Activated CD4-positive, CD25-positive, alpha-beta regulatory T cell treated with anti-CD3 and anti-CD28 coated beads, Interleukin-2, amount 50 U/mL, for 72 hours (primary cell): ENCODE measurements at regions not wholly inside any gene's neighbourhood (a gene's known extent, or its start where the extent isn't known, plus 50 kb on each side); places are given as distances from the start of the nearest gene placed in this dataset.

Experiments
- DNase-seq: peaks from one replicate; pipeline ENCODE4 v3.0.0; 2021

GRCh38 chr9:7286101-7286500 lies 513.5 kb downstream of the DMAC1 start:
- DNase-seq, result no peak

GRCh38 chr9:7285199-7285598 lies 514.4 kb downstream of the DMAC1 start:
- DNase-seq, result no peak

GRCh38 chr9:7284517-7284916 lies 515.1 kb downstream of the DMAC1 start:
- no peak for DNase-seq

GRCh38 chr9:7284117-7284516 lies 515.5 kb downstream of the DMAC1 start:
- no peak for DNase-seq

GRCh38 chr9:7273575-7273974 lies 515.8 kb downstream of the KDM4C start:
- DNase-seq, result no peak

GRCh38 chr9:7266911-7267595 lies 509.3 kb downstream of the KDM4C start:
- DNase-seq, result no peak

GRCh38 chr9:7265181-7265580 lies 507.4 kb downstream of the KDM4C start:
- no peak for DNase-seq

- DNase-seq, result no peak
Measured at GRCh38 chr9:7259544-7260241, 501.9 kb downstream of the KDM4C start.

- no peak for DNase-seq
Measured at GRCh38 chr9:7258688-7259396, 501.1 kb downstream of the KDM4C start.

GRCh38 chr9:7246917-7247522 lies 489.2 kb downstream of the KDM4C start:
- no peak for DNase-seq

GRCh38 chr9:7245976-7246580 lies 488.3 kb downstream of the KDM4C start:
- DNase-seq, result no peak

GRCh38 chr9:7243838-7244237 lies 486.1 kb downstream of the KDM4C start:
- no peak for DNase-seq

GRCh38 chr9:7242126-7242525 lies 484.4 kb downstream of the KDM4C start:
- no peak for DNase-seq

- no peak for DNase-seq
Measured at GRCh38 chr9:7241694-7242093, 483.9 kb downstream of the KDM4C start.

GRCh38 chr9:7240569-7241311 lies 483.0 kb downstream of the KDM4C start:
- DNase-seq, result no peak

- DNase-seq, result no peak
Measured at GRCh38 chr9:7239708-7240107, 481.9 kb downstream of the KDM4C start.

GRCh38 chr9:7238247-7238637 lies 480.5 kb downstream of the KDM4C start:
- no peak for DNase-seq

GRCh38 chr9:7237473-7238246 lies 479.9 kb downstream of the KDM4C start:
- DNase-seq, result no peak

- no peak for DNase-seq
Measured at GRCh38 chr9:7236186-7236585, 478.4 kb downstream of the KDM4C start.

GRCh38 chr9:7234144-7234543 lies 476.4 kb downstream of the KDM4C start:
- DNase-seq, result peak; percentile 48

GRCh38 chr9:7229571-7229970 lies 471.8 kb downstream of the KDM4C start:
- no peak for DNase-seq

- no peak for DNase-seq
Measured at GRCh38 chr9:7228726-7229125, 471.0 kb downstream of the KDM4C start.
